B cell (primary cell): ENCODE measurements at regions not wholly inside any gene's neighbourhood (a gene's known extent, or its start where the extent isn't known, plus 50 kb on each side); places are given as distances from the start of the nearest gene placed in this dataset.

Experiments used
- ATAC-seq: fragments of 200-7000 bp; cut with Tn5 transposase; one replicate; pipeline ENCODE4 v1.10.0; 2021; ENCODE audit warnings: low read depth, mild to moderate bottlenecking, moderate number of reproducible peaks, moderate library complexity
- CTCF ChIA-PET: fragments of 350-600 bp; sonication (Branson Sonifier 250); formaldehyde crosslinking; loops from one replicate; lab custom pipeline; 2021; ENCODE audit warnings: antibody characterized with exemption, inconsistent platforms; lab: Charles Lee
- POLR2A ChIA-PET: fragments of 350-600 bp; sonication (Branson Sonifier 250); formaldehyde crosslinking; loops from one replicate; lab custom pipeline; 2021; ENCODE audit warnings: antibody characterized with exemption; lab: Charles Lee
- DNase-seq: peaks from one replicate; pipeline ENCODE4 v3.0.0; 2013
- H2AFZ ChIP-seq: 2 replicates; pipeline ENCODE4 v1.6.1; 2012; ENCODE audit warnings: mild to moderate bottlenecking, low read depth, low read length; ENCODE audit not compliant: insufficient read depth, poor library complexity, severe bottlenecking
- H3K27ac ChIP-seq, 2 donors: 1 replicate in 1 of 2; 2 replicates in 1 of 2; pipeline ENCODE4 v1.5.1; 2012 to 2013; ENCODE audit warnings: low read length in 2 of 2, mild to moderate bottlenecking in 2 of 2, moderate library complexity in 1 of 2
- H3K27me3 ChIP-seq, 4 experiments: fragments of 200-600 bp in 1 of 4; sonication (generic) in 1 of 4; replicated peaks in 1 of 4; 1 replicate in 2 of 4; 2 replicates in 2 of 4; pipeline versions ENCODE4 v1.6.1 to v1.7.0; 2013 to 2016; ENCODE audit warnings: low read length in 3 of 4, mild to moderate bottlenecking in 2 of 4, mixed read lengths in 1 of 4, moderate library complexity in 1 of 4; ENCODE audit not compliant: insufficient read depth in 4 of 4, control insufficient read depth in 3 of 4; ENCODE audit errors: control extremely low read depth in 1 of 4
- H3K36me3 ChIP-seq, 2 experiments: replicated peaks in 1 of 2; 1 replicate in 1 of 2; 2 replicates in 1 of 2; pipeline versions ENCODE4 v1.6.1 to v1.7.1; 2013; ENCODE audit warnings: low read length in 1 of 2; ENCODE audit not compliant: insufficient read depth in 2 of 2, control insufficient read depth in 1 of 2; ENCODE audit errors: control extremely low read depth in 1 of 2, extremely low read depth in 1 of 2
- H3K4me1 ChIP-seq, 2 donors: fragments of 200-600 bp in 1 of 2; sonication (generic) in 1 of 2; 1 replicate in 1 of 2; 2 replicates in 1 of 2; pipeline versions ENCODE4 v1.5.1 to v1.6.1; 2013 to 2017; ENCODE audit warnings: low read length in 2 of 2; ENCODE audit not compliant: control insufficient read depth in 2 of 2, insufficient read depth in 2 of 2
- H3K4me2 ChIP-seq: replicated peaks from 2 replicates; pipeline ENCODE3; 2012; ENCODE audit warnings: mild to moderate bottlenecking, low read depth, low read length; ENCODE audit not compliant: poor library complexity, severe bottlenecking
- H3K4me3 ChIP-seq, 5 experiments: fragments of 200-600 bp in 1 of 5; sonication (generic) in 1 of 5; 1 replicate in 3 of 5; 2 replicates in 2 of 5; pipeline versions ENCODE4 v1.5.1 to v1.7.0; 2011 to 2016; ENCODE audit warnings: low read length in 4 of 5, mild to moderate bottlenecking in 4 of 5, low read depth in 2 of 5, control low read depth in 1 of 5, moderate library complexity in 1 of 5; ENCODE audit not compliant: insufficient read depth in 1 of 5; ENCODE audit errors: control extremely low read depth in 1 of 5, extremely low read depth in 1 of 5
- H3K79me2 ChIP-seq: fragments of 200-600 bp; sonication (generic); one replicate; pipeline ENCODE4 v1.6.0; 2016; ENCODE audit warnings: low read length; ENCODE audit not compliant: control insufficient read depth, insufficient read depth
- H3K9ac ChIP-seq: fragments of 200-600 bp; sonication (generic); 2 replicates; pipeline ENCODE4 v1.6.1; 2017; ENCODE audit warnings: mild to moderate bottlenecking, low read length, moderate library complexity
- H3K9me3 ChIP-seq, 3 donors: one replicate each; pipeline versions ENCODE4 v1.6.1 to v1.7.1; 2013; ENCODE audit warnings: low read length in 2 of 3; ENCODE audit not compliant: control insufficient read depth in 2 of 3, insufficient read depth in 1 of 3; ENCODE audit errors: control extremely low read depth in 1 of 3
- H4K20me1 ChIP-seq: 2 replicates; pipeline ENCODE4 v1.6.0; 2012; ENCODE audit warnings: mild to moderate bottlenecking, low read length; ENCODE audit not compliant: insufficient read depth, control insufficient read depth, poor library complexity, severe bottlenecking
- H3K27ac Mint-ChIP-seq: one replicate; pipeline ENCODE4 v1.8.0; 2021; ENCODE audit warnings: mixed read lengths
- H3K27me3 Mint-ChIP-seq: one replicate; pipeline ENCODE4 v1.8.0; 2021; ENCODE audit warnings: mixed read lengths
- H3K4me1 Mint-ChIP-seq: one replicate; pipeline ENCODE4 v1.8.0; 2021; ENCODE audit warnings: mixed read lengths
- H3K4me3 Mint-ChIP-seq: one replicate; pipeline ENCODE4 v1.8.0; 2021; ENCODE audit warnings: mixed read lengths
- H3K9me3 Mint-ChIP-seq: one replicate; pipeline ENCODE4 v1.8.0; 2022; ENCODE audit warnings: mixed read lengths; ENCODE audit not compliant: insufficient read depth
- CTCF ChIP-seq: fragments of 200-600 bp; IDR thresholded peaks from one replicate; pipeline ENCODE4 v1.8.0; 2022; ENCODE audit warnings: antibody characterized with exemption, mild to moderate bottlenecking
- EZH2 ChIP-seq: IDR thresholded peaks from 2 replicates; pipeline ENCODE4 v1.6.1; 2012; ENCODE audit warnings: borderline replicate concordance, low read depth, mild to moderate bottlenecking, moderate library complexity, low read length; ENCODE audit not compliant: insufficient read depth, poor library complexity, severe bottlenecking
- WGBS: methylation state at CpG from one replicate; pipeline ENCODE4 v1.1.5; 2013; ENCODE audit warnings: missing lambda C conversion rate; ENCODE audit not compliant: insufficient coverage; 5-methylcytosine and 5-hydroxymethylcytosine counted together
- intact Hi-C: fragments of 100-400 bp; cut with micrococcal nuclease; formaldehyde crosslinking; loops from one replicate; pipeline ENCODE4 v1.10.0; 2022

- no peak for ATAC-seq
- H3K79me2 ChIP-seq, result no peaks in the 10 kb centered on the region
- Mint-ChIP-seq H3K27ac (no peak overlapping the region), H3K9me3 (no peaks in the 10 kb centered on the region), H3K27me3 (peaks cover 21% of the 10 kb centered on the region), H3K4me1 (no peaks in the 10 kb centered on the region), H3K4me3 (no peak overlapping the region)
- H3K9ac ChIP-seq, result no peak overlapping the region
- peaks cover 0 to 3% (median 0%) of the 10 kb centered on the region in 4 experiments for H3K27me3 ChIP-seq
- H2AFZ ChIP-seq, result no peak overlapping the region
- peaks cover 0 to 3% (median 0%) of the 10 kb centered on the region in 3 donors for H3K9me3 ChIP-seq
- DNase-seq, result no peak
- no peaks in the 10 kb centered on the region for H3K36me3 ChIP-seq
- no peak overlapping the region for H3K4me2 ChIP-seq
- H4K20me1 ChIP-seq, result no peaks in the 10 kb centered on the region
- no peak overlapping the region for H3K4me3 ChIP-seq
- intact Hi-C loops, result no loop called here
- no peak for TF ChIP-seq EZH2
- no peak for TF ChIP-seq CTCF
- 92% methylated on average over 10 of the region's 18 CpGs for WGBS
- H3K4me1 ChIP-seq, result no peaks in the 10 kb centered on the region
- ChIA-PET POLR2A (no interaction called here), CTCF (no interaction called here)
- no peak overlapping the region for H3K27ac ChIP-seq
Measured at GRCh38 chr2:237264480-237265219, 149.3 kb downstream of the COL6A3 start.

GRCh38 chr2:237268004-237268708, 145.8 kb downstream of the COL6A3 start:
- Histone ChIP-seq H3K36me3 (no peaks in the 10 kb centered on the region), H3K9me3 (no peaks in the 10 kb centered on the region), H3K79me2 (no peaks in the 10 kb centered on the region), H4K20me1 (no peaks in the 10 kb centered on the region), H3K27ac (no peak overlapping the region), H2AFZ (no peak overlapping the region), H3K4me2 (no peak overlapping the region), H3K4me3 (no peak overlapping the region), H3K9ac (no peak overlapping the region), H3K4me1 (no peaks in the 10 kb centered on the region), H3K27me3 (peaks cover 0 to 3% (median 0%) of the 10 kb centered on the region in 4 experiments)
- no peak overlapping the region for H3K4me3 Mint-ChIP-seq
- peaks cover 32% of the 10 kb centered on the region for H3K27me3 Mint-ChIP-seq
- no peaks in the 10 kb centered on the region for H3K9me3 Mint-ChIP-seq
- TF ChIP-seq CTCF, result no peak
- ChIA-PET POLR2A (no interaction called here), CTCF (no interaction called here)
- DNase-seq, result no peak
- H3K4me1 Mint-ChIP-seq, result no peaks in the 10 kb centered on the region
- H3K27ac Mint-ChIP-seq, result no peak overlapping the region
- no peak for ATAC-seq
- intact Hi-C loops, result no loop called here
- 92% methylated on average over 7 of the region's 7 CpGs for WGBS
